IMR-90 (cell line): ENCODE measurements at regions not wholly inside any gene's neighbourhood (a gene's known extent, or its start where the extent isn't known, plus 50 kb on each side); places are given as distances from the start of the nearest gene placed in this dataset.

Experiments
- ATAC-seq: fragments of 200-7000 bp; cut with Tn5 transposase; 2 replicates; pipeline ENCODE4 v1.9.1; 2020; ENCODE audit warnings: low read depth, mild to moderate bottlenecking, moderate library complexity
- BruUV-seq: library from RNA; stranded (reverse); fragments of 400-500 nt; replicated peaks from 2 replicates; lab custom pipeline; 2021; lab: Mats Ljungman, UMichigan
- CTCF ChIA-PET: fragments of 300-600 bp; formaldehyde crosslinking; extraction: SDS; loops from one replicate; lab custom pipeline; 2021; ENCODE audit warnings: antibody characterized with exemption; lab: Yijun Ruan, JAX
- POLR2A ChIA-PET: fragments of 300-600 bp; sonication (Branson Sonifier 250); formaldehyde crosslinking; loops from one replicate; lab custom pipeline; 2022; ENCODE audit warnings: antibody characterized with exemption; ENCODE audit not compliant: unreplicated experiment; lab: Charles Lee
- DNase-seq: peaks from one replicate; pipeline ENCODE4 v3.0.0; 2013
- H2AFZ ChIP-seq: replicated peaks from 2 replicates; pipeline ENCODE3; 2013; ENCODE audit warnings: low read length, mild to moderate bottlenecking; ENCODE audit not compliant: poor library complexity
- H2AK5ac ChIP-seq: 2 replicates; pipeline ENCODE4 v1.6.1; 2013; ENCODE audit warnings: low read depth, low read length, inconsistent platforms
- H2AK9ac ChIP-seq: replicated peaks from 2 replicates; pipeline ENCODE3; 2013; ENCODE audit warnings: mild to moderate bottlenecking, low read depth, low read length, moderate library complexity; ENCODE audit not compliant: poor library complexity
- H2BK120ac ChIP-seq: 2 replicates; pipeline ENCODE4 v1.6.1; 2013; ENCODE audit warnings: low read depth, low read length, inconsistent platforms
- H2BK15ac ChIP-seq: 3 replicates; pipeline ENCODE4 v1.6.1; 2013; ENCODE audit warnings: low read depth, low read length, inconsistent platforms
- H2BK20ac ChIP-seq: 2 replicates; pipeline ENCODE4 v1.6.1; 2013; ENCODE audit warnings: low read depth, mild to moderate bottlenecking, inconsistent platforms, low read length, moderate library complexity
- H2BK5ac ChIP-seq: 2 replicates; pipeline ENCODE4 v1.6.1; 2013; ENCODE audit warnings: mild to moderate bottlenecking, low read depth, low read length, inconsistent platforms; ENCODE audit not compliant: poor library complexity, severe bottlenecking
- H3K14ac ChIP-seq: replicated peaks from 2 replicates; pipeline ENCODE4 v1.6.1; 2013; ENCODE audit warnings: low read depth, low read length, inconsistent platforms
- H3K18ac ChIP-seq: 2 replicates; pipeline ENCODE4 v1.6.1; 2013; ENCODE audit warnings: low read depth, low read length, control low read depth
- H3K23ac ChIP-seq: 2 replicates; pipeline ENCODE4 v1.6.1; 2013; ENCODE audit warnings: low read depth, low read length, inconsistent platforms
- H3K27ac ChIP-seq: 2 replicates; pipeline ENCODE4 v1.5.1; 2013; ENCODE audit warnings: mild to moderate bottlenecking, control low read depth, low read length; ENCODE audit not compliant: insufficient read depth
- H3K27me3 ChIP-seq: 2 replicates; pipeline ENCODE4 v1.6.1; 2013; ENCODE audit warnings: low read length; ENCODE audit not compliant: control insufficient read depth, insufficient read depth
- H3K36me3 ChIP-seq: 2 replicates; pipeline ENCODE4 v1.6.1; 2013; ENCODE audit warnings: low read length, mixed read lengths; ENCODE audit not compliant: control insufficient read depth, insufficient read depth
- H3K4ac ChIP-seq: 2 replicates; pipeline ENCODE4 v1.6.1; 2013; ENCODE audit warnings: low read depth, low read length, inconsistent platforms
- H3K4me1 ChIP-seq: 2 replicates; pipeline ENCODE4 v1.6.1; 2013; ENCODE audit warnings: low read length, mixed read lengths; ENCODE audit not compliant: control insufficient read depth, insufficient read depth
- H3K4me2 ChIP-seq: 2 replicates; pipeline ENCODE4 v1.6.1; 2013; ENCODE audit warnings: low read depth, mild to moderate bottlenecking, control low read depth, low read length, moderate library complexity
- H3K4me3 ChIP-seq: 2 replicates; pipeline ENCODE4 v1.5.1; 2013; ENCODE audit warnings: low read depth, mild to moderate bottlenecking, control low read depth, low read length, moderate library complexity; ENCODE audit not compliant: insufficient read depth
- H3K56ac ChIP-seq: 2 replicates; pipeline ENCODE4 v1.6.1; 2013; ENCODE audit warnings: low read length, inconsistent platforms; ENCODE audit not compliant: insufficient read depth; ENCODE audit errors: extremely low read depth
- H3K79me1 ChIP-seq, 2 experiments: 2 replicates each; pipeline ENCODE4 v1.6.1; 2013; ENCODE audit warnings: low read length in 2 of 2, inconsistent platforms in 1 of 2, low read depth in 1 of 2
- H3K9ac ChIP-seq: 2 replicates; pipeline ENCODE4 v1.6.1; 2013; ENCODE audit warnings: low read depth, low read length, control low read depth
- H3K9me1 ChIP-seq: 2 replicates; pipeline ENCODE4 v1.6.1; 2013; ENCODE audit warnings: low read length, inconsistent platforms; ENCODE audit not compliant: insufficient read depth
- H3K9me3 ChIP-seq: 2 replicates; pipeline ENCODE4 v1.6.1; 2013; ENCODE audit warnings: low read length; ENCODE audit not compliant: control insufficient read depth, insufficient read depth
- H4K20me1 ChIP-seq: 2 replicates; pipeline ENCODE4 v1.6.1; 2013; ENCODE audit warnings: low read length, inconsistent platforms; ENCODE audit not compliant: insufficient read depth
- H4K5ac ChIP-seq: 2 replicates; pipeline ENCODE4 v1.6.1; 2013; ENCODE audit warnings: mild to moderate bottlenecking, low read depth, low read length, control low read depth
- H4K8ac ChIP-seq, 2 experiments: 2 replicates each; pipeline ENCODE4 v1.6.1; 2013; ENCODE audit warnings: low read depth in 2 of 2, low read length in 2 of 2, control low read depth in 1 of 2, inconsistent platforms in 1 of 2
- H4K91ac ChIP-seq: 2 replicates; pipeline ENCODE4 v1.6.1; 2013; ENCODE audit warnings: low read depth, low read length, inconsistent platforms; ENCODE audit not compliant: insufficient read depth
- CEBPB ChIP-seq: IDR thresholded peaks from 2 replicates; pipeline ENCODE4 v1.6.1; 2012; ENCODE audit warnings: low read depth, low read length, improper control_type of control experiment
- CHD1 ChIP-seq: IDR thresholded peaks from 2 replicates; pipeline ENCODE4 v1.6.1; 2012; ENCODE audit warnings: low read depth, low read length, improper control_type of control experiment
- CTCF ChIP-seq: conservative IDR thresholded peaks from 2 replicates; pipeline ENCODE4 v1.5.1; 2012; ENCODE audit warnings: mild to moderate bottlenecking, low read depth, low read length, improper control_type of control experiment
- ELK1 ChIP-seq: fragments of 150-350 bp; IDR thresholded peaks from 2 replicates; pipeline ENCODE4 v1.6.1; 2016; ENCODE audit warnings: low read depth, mild to moderate bottlenecking, low read length, moderate library complexity, borderline replicate concordance
- FOS ChIP-seq: fragments of 150-350 bp; IDR thresholded peaks from 2 replicates; pipeline ENCODE4 v1.6.1; 2016; ENCODE audit warnings: low read depth, low read length
- MAZ ChIP-seq: IDR thresholded peaks from 2 replicates; pipeline ENCODE4 v1.6.1; 2012; ENCODE audit warnings: low read depth, mild to moderate bottlenecking, low read length, improper control_type of control experiment, moderate library complexity, borderline replicate concordance
- MXI1 ChIP-seq: IDR thresholded peaks from 2 replicates; pipeline ENCODE4 v1.6.1; 2012; ENCODE audit warnings: low read depth, mild to moderate bottlenecking, low read length, moderate library complexity, borderline replicate concordance
- POLR2A ChIP-seq: IDR thresholded peaks from 2 replicates; pipeline ENCODE4 v1.6.1; 2012; ENCODE audit warnings: mild to moderate bottlenecking, low read depth, low read length
- RAD21 ChIP-seq: IDR thresholded peaks from 2 replicates; pipeline ENCODE4 v1.6.1; 2012; ENCODE audit warnings: low read length, improper control_type of control experiment
- RCOR1 ChIP-seq: IDR thresholded peaks from 2 replicates; pipeline ENCODE4 v1.6.1; 2012; ENCODE audit warnings: mild to moderate bottlenecking, low read length, improper control_type of control experiment; ENCODE audit not compliant: insufficient replicate concordance
- RFX5 ChIP-seq: IDR thresholded peaks from 2 replicates; pipeline ENCODE4 v1.8.0; 2012; ENCODE audit warnings: low read depth, mild to moderate bottlenecking, low read length, moderate library complexity
- USF2 ChIP-seq: fragments of 150-350 bp; IDR thresholded peaks from 2 replicates; pipeline ENCODE4 v1.6.1; 2017; ENCODE audit warnings: mild to moderate bottlenecking, antibody characterized with exemption, low read length, low read depth
- WGBS, 2 experiments: methylation state at CpG; one replicate each; pipeline versions ENCODE4 v1.1.5 to v1.1.7; 2013; ENCODE audit warnings: missing lambda C conversion rate in 2 of 2; ENCODE audit not compliant: insufficient read length in 1 of 2; ENCODE audit errors: extremely low coverage in 2 of 2; 5-methylcytosine and 5-hydroxymethylcytosine counted together
- dilution Hi-C: fragments of 300-500 bp; cut with HindIII; formaldehyde crosslinking; loops from one replicate; pipeline ENCODE4 v1.14.3; 2018; ENCODE audit warnings: low sequenced_read_pairs; ENCODE audit not compliant: unreplicated experiment
- in situ Hi-C: fragments of 300-500 bp; cut with MboI; formaldehyde crosslinking; loops from 3 replicates; pipeline ENCODE4 v1.14.3; 2019; ENCODE audit warnings: low sequenced_read_pairs, inconsistent platforms, mixed read lengths
- intact Hi-C: fragments of 100-400 bp; cut with micrococcal nuclease; formaldehyde crosslinking; loops from 2 replicates; pipeline ENCODE4 v1.10.0; 2022

- H4K20me1 ChIP-seq = no peaks in the 10 kb centered on the region
- POLR2A ChIA-PET = no interaction called here
- no peaks in the 10 kb centered on the region for H3K36me3 ChIP-seq
- no peak overlapping the region for H3K56ac ChIP-seq
- CTCF ChIA-PET = interaction anchor here (0.7 kb wide), 1 partner anchor 16 kb away, joined by 3 read pairs; no protein-coding TSS in a partner anchor
- no peaks in the 10 kb centered on the region for H3K9me3 ChIP-seq
- WGBS, 2 experiments = no CpG with 5 or more reads among the region's 6 CpGs
- BruUV-seq = no TSS peak
- intact Hi-C loops = no loop called here
- no peaks in the 10 kb centered on the region for H3K4me1 ChIP-seq
- H3K9ac ChIP-seq = no peak overlapping the region
- in situ Hi-C loops = no loop called here
- no peak overlapping the region for H4K91ac ChIP-seq
- no peak overlapping the region for H3K14ac ChIP-seq
- no peak overlapping the region for H3K27ac ChIP-seq
- H2BK120ac ChIP-seq = no peak overlapping the region
- H4K8ac ChIP-seq = no peak overlapping the region
- no peak for DNase-seq
- H3K4me3 ChIP-seq = no peak overlapping the region
- no peak overlapping the region for H3K4me2 ChIP-seq
- H2BK5ac ChIP-seq = no peak overlapping the region
- H2BK15ac ChIP-seq = no peak overlapping the region
- no peak overlapping the region for H2AK5ac ChIP-seq
- TF ChIP-seq CHD1 (no peak), ELK1 (no peak), FOS (no peak), MAZ (no peak), POLR2A (no peak), CTCF (no peak), RFX5 (no peak), MXI1 (no peak), USF2 (no peak), CEBPB (no peak), RAD21 (no peak), RCOR1 (no peak)
- dilution Hi-C loops = no loop called here
- no peaks in the 10 kb centered on the region for H3K79me1 ChIP-seq
- no peak overlapping the region for H2BK20ac ChIP-seq
- peaks cover 2% of the 10 kb centered on the region; the same call in 1 of the 2 replicates for H3K9me1 ChIP-seq
- no peak for ATAC-seq
- no peak overlapping the region for H2AK9ac ChIP-seq
- H2AFZ ChIP-seq = no peak overlapping the region
- H4K5ac ChIP-seq = no peak overlapping the region
- no peak overlapping the region for H3K23ac ChIP-seq
- H3K18ac ChIP-seq = no peak overlapping the region
- H3K4ac ChIP-seq = no peak overlapping the region
- H3K27me3 ChIP-seq = peaks cover 2% of the 10 kb centered on the region
These were observed 171.4 kb upstream of the SERPINE2 start for GRCh38 chr2:224210286-224211180.
